GM21390 (cell line): ENCODE measurements at regions not wholly inside any gene's neighbourhood (a gene's known extent, or its start where the extent isn't known, plus 50 kb on each side); places are given as distances from the start of the nearest gene placed in this dataset.

Experiments used
- ATAC-seq: cut with Tn5 transposase; IDR thresholded peaks from one replicate; pipeline ENCODE4 v1.9.1; 2021; ENCODE audit not compliant: unreplicated experiment

DNA sequence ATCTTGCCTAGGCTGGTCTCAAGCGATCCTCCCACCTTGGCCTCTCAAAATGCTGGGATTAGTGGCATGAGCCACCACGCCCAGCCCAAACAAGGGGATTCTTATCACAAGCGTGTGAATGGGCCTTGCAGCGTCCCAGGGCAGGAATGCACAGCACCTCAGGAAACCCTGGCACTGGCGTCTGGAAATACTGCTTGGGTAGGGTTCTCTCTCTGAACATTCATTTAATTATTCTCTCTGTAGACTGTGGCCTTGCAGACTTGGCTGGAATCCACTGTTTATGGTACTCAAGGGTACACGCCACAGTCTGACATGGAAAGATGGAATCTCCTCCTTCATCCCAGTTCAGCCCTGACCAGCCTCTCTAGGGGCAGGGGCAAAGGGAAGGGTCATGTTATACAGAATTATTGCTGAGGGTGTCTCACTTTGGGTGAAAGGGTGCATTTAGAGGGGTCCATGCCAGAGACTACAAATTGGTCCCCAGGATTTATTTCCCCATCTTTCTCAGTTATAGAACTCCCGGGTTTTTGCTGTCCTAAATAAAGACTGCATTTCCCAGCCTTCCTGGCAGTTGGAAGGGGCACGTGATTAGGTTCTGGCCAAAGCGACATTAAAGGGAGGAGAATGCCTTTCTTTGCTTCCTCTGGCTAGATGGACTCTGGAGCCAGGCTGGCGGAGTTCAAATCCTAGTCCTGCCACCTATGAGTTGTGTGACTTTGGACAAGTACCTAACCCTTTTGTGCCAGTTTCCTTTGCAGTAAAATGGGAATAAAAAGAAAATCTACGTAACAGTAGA, 147.2 kb upstream of the HAAO start:
- no peak for ATAC-seq

DNA sequence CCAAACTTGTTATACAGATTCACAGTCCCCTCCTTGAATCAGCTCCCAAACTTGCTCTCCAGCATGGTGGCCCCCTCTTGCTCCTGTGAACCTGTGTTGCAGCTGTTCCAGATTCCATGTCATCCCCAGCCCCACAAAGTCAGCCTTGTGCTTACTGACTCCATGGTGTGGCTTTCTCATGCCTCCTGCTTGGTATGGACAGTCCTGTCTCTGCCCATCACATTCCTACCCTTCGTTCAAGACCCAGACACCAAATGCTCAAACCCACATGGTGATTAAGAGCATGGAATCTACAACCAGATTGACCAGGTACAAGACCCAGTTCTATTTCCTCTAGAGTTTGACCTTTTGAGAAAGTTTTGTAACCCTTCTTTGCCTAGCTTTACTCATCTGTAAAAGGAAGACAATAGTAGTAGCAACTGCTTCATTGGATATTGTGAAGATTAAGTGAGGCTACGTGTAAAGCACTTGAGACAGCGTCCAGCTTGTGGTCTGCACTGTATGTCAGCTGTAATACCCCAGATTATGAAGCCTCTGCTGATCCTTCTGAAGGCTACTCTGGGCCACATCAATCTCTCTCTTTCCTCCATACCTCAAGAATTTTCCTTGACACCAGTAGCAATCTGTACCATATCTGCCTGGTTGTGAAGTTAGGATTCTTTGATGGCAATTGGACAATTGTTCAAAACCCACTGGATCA, 146.4 kb upstream of the HAAO start:
- no peak for ATAC-seq

DNA sequence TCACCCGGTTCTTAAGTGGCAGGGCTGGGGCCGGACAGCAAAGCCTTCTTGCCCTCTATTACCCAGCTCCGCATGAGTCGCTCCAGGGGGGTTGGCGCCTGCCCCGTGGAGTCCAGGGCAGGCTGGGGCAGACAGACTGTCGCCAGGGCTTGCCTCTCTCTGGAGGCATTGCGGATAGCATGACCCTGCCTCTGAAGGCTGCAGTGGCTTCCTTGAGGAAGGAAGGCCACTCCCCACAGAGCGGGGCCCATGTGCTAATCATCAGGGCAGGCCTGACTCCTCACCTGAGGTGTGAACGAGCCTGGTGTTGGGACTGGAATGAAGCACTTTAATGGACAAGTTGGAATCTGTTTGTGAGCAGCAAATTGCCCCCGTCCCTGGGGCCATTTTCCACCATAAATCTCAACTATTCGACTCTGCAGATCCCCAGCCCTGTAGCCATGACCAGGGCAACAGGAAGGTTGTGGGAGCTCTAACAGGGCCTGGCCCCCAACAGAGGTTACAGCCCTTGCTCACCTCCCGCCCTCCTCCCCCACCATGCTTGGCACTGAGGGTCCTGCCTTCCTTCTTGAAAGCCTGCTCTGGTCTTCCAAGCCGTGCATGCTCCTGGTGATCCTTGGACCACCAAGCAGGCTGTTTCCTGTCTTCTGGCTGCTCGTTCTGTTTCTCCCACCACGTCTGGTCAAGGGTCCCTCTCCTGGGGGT, 144.9 kb upstream of the HAAO start:
- ATAC-seq = no peak

DNA sequence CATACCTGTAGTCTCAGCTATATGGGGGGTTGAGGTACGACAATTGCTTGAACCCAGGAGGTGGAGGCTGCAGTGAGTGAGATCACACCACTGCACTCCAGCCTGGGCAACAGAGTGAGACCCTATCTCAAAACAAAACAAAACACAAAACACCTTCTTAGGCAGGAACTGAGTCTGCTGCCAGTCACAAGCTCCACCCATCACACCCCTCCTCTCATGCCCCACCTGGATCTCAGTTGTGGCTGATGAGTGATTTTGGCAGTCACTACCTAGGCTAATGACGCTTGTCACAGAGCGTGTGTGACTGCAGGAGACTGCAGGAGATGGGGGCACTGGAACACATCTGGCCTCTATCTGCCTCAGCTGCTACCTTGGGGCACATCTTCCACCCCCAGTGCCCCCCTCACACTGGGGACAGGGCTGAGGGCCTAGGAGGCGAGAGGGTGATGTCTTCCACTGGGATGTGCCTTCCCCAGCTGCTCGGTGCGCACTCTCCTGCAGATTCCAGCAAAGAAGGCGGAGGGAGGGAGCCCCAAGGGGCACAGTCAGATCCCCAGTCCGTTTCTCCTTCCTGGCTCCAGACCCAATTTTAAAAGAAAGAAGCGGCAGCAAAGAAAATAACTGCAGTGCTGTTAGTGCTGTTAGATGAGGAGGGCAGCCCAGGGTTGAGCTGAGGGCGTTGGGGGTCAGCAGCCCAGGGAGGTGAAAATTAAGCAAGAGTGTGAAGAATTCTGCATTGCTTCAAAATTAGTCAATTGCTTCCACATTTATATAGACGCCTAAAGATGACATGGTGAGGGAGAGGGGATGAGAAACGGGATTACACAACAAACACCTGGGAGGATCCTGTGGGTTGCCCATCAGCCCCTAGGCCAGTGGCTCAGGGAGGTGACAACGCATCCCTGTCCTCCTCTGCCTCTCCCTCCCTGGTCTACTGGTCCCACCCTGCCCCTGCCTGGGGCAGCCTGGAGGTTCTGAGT, 143.6 kb upstream of the HAAO start:
- no peak for ATAC-seq

DNA sequence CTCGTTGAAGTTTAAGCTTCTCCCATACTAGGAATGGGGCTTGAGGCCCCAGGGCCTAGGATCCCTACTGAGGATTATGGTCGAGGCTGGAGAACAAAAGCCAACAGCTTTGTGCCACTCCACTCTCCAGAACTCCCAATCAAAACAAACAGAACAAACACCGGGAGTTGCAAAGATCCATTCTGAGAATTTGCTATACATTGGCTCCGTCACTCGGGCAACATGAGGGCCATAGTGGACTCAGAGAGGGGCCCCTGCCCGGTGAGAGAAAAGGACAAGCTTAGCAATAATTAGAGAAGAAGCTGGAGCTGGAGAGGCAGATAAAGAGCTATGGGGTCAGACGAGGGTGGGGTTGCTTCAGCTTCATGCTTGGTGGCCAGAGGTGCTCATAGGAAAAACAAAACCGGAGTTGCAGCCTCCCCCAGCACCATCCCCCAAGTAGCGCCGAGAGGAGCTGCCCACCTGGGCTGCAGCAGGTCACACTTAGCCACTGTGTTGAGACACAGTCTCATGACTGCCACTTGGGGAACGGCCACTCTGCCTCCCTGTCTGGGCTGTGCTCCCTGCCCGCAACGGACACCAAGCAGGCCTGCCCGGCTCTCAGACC, 142.3 kb upstream of the HAAO start:
- ATAC-seq = no peak

DNA sequence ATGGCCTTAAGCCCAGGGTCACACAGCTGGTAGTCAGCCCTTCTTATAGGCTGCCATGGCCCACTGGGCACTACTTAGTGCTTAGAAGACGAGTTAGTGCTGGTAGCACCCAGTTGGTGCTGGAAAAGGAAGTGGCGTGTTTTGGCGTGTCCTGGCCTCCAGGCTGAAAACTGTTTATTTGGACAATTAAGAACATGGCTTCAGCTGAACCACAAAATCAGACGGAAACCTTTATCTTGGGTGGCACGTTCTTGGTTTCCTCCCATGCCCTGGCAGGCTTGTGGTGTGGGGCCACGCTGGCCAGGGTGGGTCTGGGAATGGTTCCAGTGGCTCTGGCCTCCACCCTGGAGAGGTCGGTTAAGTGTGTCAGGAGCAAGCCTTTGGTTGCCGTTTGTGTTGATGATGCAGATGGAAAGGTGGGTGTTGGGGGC, 141.5 kb upstream of the HAAO start:
- ATAC-seq = no peak

DNA sequence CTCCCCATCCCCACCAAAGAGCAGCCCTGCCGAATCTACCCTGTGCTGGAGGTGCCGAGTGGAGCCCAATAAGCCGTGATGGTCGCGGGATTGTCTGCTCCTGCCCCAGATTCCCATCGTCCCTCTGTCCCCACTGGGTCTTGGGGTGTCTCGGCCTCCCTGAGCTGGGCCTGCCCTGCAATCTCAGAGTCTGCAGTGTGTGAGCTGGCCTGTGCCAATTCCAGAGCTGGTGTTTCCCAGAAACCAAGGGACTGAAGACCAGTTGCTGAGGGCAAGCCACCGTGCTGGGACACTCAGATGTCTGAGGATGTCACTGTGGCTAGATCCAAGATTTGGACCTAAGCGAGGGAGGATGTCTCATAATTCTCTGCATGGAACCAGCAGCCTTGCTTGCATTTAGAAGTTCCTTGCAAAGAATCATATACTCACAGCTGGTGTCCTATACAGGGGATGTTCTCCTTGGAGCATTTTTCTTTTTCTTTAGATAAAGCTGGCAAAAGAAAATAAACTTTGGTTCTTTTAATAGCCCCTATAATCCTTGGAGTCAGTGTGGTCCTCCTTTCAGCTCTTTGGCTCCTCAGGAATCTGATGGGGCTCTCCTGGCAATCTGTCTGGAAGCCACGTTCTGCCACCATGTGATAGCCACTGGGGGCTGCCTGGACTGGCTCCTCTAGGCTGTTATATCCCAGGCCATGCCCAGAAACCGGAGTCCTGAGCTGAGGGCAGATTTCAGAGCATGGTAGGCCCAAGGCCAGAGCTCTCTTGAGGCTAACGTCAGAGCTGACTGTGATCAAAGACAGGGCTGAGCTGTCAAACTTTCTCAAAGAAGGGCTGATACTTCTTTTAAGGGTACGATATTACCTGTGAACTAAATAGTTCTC, 140.1 kb upstream of the HAAO start:
- ATAC-seq = no peak

DNA sequence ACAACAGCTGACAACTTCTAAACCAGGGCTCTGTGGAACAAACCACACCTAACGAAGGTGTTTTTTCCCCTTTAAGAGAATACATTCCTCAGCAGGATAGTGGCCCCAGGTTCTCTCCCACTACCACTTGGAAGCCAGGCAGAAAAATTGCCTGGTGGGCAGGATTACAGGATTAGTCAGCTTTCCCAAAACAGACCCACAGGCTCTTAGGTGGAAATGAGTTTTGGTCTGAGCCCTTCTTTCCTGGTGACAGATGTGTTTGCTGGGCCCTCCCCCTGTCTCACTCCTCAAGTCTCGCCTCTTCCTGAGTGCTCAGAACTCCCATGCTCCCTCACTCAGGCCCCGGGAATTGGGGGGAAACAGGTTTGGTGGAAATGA, 139.4 kb upstream of the HAAO start:
- ATAC-seq = no peak

DNA sequence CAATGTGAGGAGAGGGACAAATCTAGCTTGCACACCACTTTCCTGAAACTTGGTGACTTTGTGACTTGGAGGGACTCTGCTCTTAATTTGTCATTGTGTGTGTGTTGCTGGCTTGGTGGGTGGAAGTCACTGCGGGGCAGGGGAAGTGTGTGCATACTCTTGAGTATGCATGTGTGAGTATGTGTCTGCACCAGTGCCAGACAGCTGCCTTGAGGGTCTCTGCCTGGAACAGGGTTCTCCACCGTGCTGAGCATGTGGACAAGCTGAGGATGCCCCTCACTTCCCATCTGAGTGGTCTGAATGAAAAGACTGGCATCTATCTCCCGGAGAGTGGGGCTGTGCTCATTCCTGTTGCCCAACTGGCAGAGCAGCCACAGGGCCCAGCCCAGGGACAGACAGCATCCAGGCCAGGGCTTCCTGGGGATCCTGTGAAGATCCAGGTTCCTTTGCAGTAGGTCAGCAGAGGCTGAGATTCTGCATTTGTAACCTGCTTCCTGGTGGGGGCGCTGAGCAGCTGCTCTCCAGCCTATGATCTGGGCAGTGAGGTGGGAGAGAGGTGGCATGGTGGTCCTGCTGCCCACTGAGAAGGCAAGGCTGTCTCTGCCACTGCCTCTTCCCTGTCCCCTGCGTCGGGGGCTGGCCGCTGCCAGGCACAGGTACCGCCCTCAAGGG, 138.9 kb upstream of the HAAO start:
- no peak for ATAC-seq

DNA sequence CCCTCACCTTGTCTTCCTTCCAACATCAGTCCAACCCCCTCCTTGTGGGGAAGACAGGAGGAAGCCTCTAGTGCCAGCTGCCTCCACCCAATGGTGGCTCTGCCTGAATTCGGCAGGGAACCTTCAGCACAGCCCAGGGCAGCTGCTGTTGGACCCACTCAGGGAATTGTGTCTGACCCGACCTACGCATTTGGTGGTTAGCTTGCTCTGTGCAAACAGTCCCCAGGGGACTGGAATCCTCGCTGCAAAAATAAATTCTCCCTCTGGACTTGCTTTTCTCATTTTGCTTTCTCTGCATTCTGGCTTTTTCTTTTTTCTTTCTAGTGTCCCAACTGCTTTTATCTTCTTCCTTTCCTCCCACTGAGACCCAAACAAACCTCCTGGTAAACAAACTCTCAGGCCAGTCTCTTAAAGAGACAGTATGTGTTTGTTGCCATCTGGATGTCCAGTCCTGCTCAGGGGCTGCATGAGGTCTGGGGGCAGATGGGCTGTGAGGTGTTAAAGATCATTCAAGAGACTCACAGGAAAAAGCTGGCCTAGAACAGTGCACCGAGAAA, 137.7 kb upstream of the HAAO start:
- ATAC-seq = no peak

DNA sequence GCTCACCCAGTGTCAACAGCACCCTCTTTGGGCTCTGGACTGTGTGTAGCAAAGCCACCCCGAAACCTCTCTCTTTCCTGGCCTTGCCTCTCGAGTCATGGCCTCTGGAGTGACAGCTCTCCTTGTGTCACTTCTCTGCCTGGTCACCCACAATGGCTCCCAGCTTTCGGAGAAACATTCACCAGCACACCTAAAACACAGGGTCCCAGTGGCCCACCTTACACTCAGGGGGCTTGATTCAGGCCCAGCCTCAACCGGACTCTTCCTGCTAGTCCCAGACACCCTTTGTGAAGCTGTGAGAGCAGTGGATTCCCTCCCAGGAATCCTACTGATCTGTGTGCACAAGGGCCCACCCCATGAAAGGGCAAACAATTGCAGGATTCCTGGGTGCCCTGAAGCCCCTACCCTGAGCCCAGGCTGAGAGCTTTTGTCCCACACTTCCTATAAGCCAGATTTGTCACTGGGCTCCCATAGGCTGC, 137.2 kb upstream of the HAAO start:
- ATAC-seq = no peak

DNA sequence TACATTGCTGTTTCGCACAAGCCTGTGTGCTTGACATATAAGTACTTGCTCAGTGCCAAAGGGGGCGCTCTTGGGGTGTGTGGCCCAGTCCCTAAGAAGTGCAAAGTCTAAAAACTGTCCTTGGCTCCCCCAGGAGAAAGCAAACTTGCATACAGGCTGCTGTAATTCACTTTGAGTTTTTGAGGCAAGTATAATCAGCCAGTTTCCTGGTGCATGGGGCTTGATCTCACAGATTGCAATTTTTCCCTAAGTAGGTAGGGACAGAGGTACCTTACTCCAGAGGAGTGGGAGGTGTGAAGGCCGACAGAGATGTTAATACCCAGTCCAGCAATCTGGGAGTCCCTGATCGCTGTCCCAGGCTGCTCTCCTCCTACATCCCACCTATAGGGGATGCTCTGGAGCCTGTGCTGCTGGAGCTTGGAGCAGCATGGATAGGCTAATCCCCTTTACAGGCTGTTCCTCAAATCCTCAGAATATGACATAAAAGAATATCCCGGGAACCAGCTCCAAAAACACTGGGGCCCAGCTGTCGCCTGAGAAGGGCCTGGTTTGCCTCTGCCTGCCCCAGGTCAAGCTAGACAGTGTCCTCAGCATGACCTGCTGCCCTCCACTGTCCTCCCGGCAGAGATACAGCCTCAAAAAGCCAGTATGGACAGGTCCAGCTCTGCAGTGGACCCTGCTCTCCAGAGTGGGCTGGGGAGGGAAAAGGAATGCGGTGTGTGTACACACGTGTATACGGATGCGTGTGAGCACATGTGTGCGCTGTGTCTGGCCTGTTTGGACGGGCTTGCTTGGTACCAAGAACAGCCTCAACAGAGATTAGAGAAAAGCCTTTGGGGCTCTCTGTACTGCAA, 136.5 kb upstream of the HAAO start:
- no peak for ATAC-seq

DNA sequence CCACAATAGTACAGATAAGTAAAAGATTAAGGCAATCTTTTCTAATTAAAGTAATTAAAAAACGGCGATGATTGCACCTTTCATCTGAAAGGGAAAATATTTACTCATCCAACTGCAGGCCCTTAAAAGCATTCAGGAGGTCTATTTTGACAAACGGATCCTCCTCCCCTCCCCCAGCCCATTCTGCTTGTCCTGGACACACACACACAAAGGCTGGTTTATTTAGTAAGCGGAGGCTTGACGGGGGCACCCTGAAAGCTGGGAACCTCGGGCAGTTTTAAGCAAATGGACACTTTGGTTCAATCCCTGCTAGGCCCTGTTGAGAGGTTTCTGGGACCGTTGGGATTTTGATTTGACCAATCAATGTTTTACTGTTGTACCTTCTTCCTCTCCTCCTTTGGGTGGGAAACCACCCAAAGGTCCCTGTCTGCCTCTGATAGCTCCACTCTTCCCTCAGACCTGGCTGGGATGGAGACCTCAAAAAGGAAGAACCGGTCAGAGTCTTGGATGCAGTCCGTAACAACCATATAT, 135.8 kb upstream of the HAAO start:
- no peak for ATAC-seq

DNA sequence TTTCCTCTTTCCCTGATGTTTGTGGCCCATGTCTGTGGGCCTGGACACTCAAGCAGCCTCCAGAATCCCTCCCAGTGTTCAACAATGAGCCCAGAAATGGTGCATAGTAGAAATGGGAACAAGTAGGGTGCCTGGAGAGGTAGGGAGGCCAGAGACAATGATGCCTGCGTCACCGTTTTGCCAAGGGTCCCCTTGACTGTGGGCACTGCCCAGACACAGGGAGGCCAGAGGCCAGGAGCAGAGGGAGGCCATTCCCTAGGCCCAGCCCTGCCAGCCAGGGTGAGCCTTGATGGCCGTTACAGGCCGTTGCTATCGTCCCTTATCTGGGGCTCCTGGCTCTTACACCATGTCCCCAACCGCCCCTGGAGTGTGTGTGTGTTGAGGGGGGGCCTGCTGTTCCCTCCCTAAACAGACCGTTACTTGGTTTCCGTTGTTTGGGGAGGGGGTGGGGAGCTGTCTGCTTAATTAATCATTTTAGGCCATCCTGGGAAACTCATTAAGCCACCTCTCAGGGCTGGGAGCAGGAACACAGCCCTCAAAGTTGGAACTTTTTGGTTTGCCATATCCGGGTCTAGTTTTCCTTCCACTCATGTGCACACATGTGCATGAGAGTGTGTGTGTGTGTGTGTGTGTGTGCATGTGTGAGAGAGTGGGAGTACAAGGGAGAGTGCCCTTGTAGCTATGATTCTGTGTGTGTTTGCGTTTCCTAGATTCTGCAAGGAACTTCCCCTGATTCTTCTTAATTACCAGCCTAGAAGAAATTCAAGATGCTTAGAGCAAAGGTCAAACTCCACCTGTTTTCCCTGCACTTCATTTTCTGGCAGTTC, 135.2 kb upstream of the HAAO start:
- ATAC-seq = no peak

DNA sequence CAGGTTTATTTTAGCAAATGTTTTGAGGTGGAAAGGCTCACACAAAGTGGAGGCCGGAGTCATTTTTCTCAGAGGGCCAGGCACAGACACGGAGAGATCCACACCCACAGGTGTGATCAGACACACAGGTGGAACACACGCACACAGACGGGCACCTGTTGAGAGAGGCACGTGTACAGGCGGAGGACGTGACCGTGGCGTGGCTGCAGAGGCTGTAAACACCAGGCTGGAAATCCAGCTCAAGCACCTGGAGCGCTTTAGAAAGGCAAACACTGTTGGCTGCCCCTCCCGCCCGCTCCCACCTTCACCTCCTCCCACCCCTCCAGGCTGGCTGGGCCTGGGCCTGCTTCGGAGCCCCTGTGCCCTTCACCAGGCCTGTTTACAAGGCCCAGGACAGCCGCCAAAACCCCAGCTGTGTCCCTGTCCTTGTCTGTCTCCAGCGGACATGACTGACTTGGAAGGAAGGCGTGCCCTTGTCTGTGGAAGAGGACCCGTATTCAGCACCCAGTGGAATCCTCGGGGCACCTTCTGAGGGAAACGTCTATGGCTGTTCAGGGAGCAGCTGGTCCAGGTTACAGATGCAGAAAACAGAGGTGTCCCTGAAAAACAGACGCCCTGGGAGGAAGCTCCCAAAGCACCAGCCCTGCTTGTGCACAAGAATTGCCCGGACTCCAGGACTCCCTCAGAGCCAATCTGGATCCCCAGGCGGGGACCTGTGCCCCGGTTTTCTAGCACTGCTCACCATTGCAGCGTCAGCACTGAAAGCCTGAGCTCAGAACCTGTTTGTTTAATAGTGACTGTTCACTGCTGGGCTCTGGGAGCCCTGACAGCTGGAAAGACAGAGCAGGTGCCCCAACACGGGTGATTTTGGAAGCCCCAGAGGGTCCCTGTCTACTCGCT, 134.3 kb upstream of the HAAO start:
- no peak for ATAC-seq
